ENCODE measurements at regions not wholly inside any gene's neighbourhood (a gene's known extent, or its start where the extent isn't known, plus 50 kb on each side); places are given as distances from the start of the nearest gene placed in this dataset.

DNA sequence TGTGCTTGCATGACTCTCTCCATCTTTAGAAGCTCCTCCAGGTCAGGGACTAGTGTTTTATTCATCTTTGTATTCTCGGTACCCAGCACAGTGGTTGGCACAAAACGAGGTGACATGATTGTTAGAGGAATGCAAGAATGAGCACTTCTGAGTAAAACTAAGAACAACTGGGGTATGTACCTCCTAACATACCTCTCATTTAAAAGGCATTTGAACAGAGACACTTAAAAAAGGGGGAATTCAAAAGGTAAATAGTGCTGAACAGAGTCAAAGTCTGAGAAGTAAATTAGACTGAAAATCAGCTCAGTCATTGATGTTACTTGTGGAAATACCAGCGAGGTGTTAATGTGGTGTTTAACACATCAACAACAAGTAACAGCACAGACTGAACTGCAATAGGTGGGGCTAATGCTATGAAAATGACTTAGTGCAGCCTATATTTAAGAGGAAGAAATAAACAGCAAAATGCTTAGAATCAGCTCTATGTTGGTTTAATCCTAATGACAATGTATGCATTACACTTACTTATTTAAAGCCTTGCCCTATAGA is 102.4 kb downstream of the TMCO5A start:
- TF ChIP-seq EZH2 (IDR thresholded peaks at IDR 0.05; ENCODE audit: low read length, unreplicated experiment) (no peak), EZH2phosphoT487 (IDR thresholded peaks at IDR 0.05; ENCODE audit: borderline replicate concordance, low read length) (no peak)
- TF ChIP-seq, protein P1, sequence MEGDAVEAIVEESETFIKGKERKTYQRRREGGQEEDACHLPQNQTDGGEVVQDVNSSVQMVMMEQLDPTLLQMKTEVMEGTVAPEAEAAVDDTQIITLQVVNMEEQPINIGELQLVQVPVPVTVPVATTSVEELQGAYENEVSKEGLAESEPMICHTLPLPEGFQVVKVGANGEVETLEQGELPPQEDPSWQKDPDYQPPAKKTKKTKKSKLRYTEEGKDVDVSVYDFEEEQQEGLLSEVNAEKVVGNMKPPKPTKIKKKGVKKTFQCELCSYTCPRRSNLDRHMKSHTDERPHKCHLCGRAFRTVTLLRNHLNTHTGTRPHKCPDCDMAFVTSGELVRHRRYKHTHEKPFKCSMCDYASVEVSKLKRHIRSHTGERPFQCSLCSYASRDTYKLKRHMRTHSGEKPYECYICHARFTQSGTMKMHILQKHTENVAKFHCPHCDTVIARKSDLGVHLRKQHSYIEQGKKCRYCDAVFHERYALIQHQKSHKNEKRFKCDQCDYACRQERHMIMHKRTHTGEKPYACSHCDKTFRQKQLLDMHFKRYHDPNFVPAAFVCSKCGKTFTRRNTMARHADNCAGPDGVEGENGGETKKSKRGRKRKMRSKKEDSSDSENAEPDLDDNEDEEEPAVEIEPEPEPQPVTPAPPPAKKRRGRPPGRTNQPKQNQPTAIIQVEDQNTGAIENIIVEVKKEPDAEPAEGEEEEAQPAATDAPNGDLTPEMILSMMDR (conservative IDR thresholded peaks at IDR 0.05; ENCODE audit: low read depth, low read length): no peak
